Osteoblast (primary cell): ENCODE measurements at regions not wholly inside any gene's neighbourhood (a gene's known extent, or its start where the extent isn't known, plus 50 kb on each side); places are given as distances from the start of the nearest gene placed in this dataset.

Experiments
- DNase-seq: peaks from one replicate; pipeline ENCODE4 v3.0.0; 2011; ENCODE audit warnings: low spot score, mixed read lengths; ENCODE audit not compliant: insufficient read length; ENCODE audit errors: missing footprints
- H2AFZ ChIP-seq: 2 replicates; pipeline ENCODE4 v1.6.0; 2011; ENCODE audit warnings: mild to moderate bottlenecking, low read length
- H3K27ac ChIP-seq: 2 replicates; pipeline ENCODE4 v1.5.1; 2011; ENCODE audit warnings: mild to moderate bottlenecking, low read depth, low read length, moderate library complexity
- H3K27me3 ChIP-seq: 2 replicates; pipeline ENCODE4 v1.6.0; 2012; ENCODE audit warnings: mild to moderate bottlenecking, control low read depth, inconsistent platforms, low read length, moderate library complexity; ENCODE audit not compliant: insufficient read depth
- H3K36me3 ChIP-seq: 2 replicates; pipeline ENCODE4 v1.5.1; 2011; ENCODE audit warnings: mild to moderate bottlenecking, low read length, control low read depth, moderate library complexity; ENCODE audit not compliant: insufficient read depth
- H3K4me1 ChIP-seq: 2 replicates; pipeline ENCODE4 v1.5.1; 2011; ENCODE audit warnings: mild to moderate bottlenecking, low read length, control low read depth, moderate library complexity; ENCODE audit not compliant: insufficient read depth
- H3K4me2 ChIP-seq: 2 replicates; pipeline ENCODE4 v1.6.0; 2011; ENCODE audit warnings: mild to moderate bottlenecking, low read length; ENCODE audit not compliant: insufficient read depth
- H3K4me3 ChIP-seq: fragments of 200-600 bp; sonication (generic); 3 replicates; pipeline ENCODE4 v1.5.1; 2012; ENCODE audit warnings: mild to moderate bottlenecking, low read length, inconsistent platforms; ENCODE audit not compliant: insufficient read depth
- H3K79me2 ChIP-seq: 2 replicates; pipeline ENCODE4 v1.6.0; 2012; ENCODE audit warnings: mild to moderate bottlenecking, low read length, control low read depth, inconsistent platforms; ENCODE audit not compliant: insufficient read depth
- H3K9me3 ChIP-seq: 2 replicates; pipeline ENCODE4 v1.5.1; 2011; ENCODE audit warnings: low read depth, low read length, control low read depth
- H4K20me1 ChIP-seq: 2 replicates; pipeline ENCODE4 v1.6.0; 2012; ENCODE audit warnings: mild to moderate bottlenecking, low read length, control low read depth; ENCODE audit not compliant: insufficient read depth
- TF ChIP-seq, protein P1 (sequence below): IDR thresholded peaks from 2 replicates; pipeline ENCODE4 v1.5.1; 2011; ENCODE audit warnings: mild to moderate bottlenecking, low read depth, low read length, moderate library complexity; ENCODE audit errors: extremely low read depth

GRCh38 chr7:9264395-9264794 lies 831.0 kb downstream of the NXPH1 start:
- no peak overlapping the region for H3K27ac ChIP-seq
- H3K9me3 ChIP-seq, result no peaks in the 10 kb centered on the region
- no peak overlapping the region for H3K4me3 ChIP-seq
- no peak overlapping the region for H3K4me2 ChIP-seq
- no peaks in the 10 kb centered on the region for H3K4me1 ChIP-seq
- H3K27me3 ChIP-seq, result no peaks in the 10 kb centered on the region
- H2AFZ ChIP-seq, result no peak overlapping the region
- no peaks in the 10 kb centered on the region for H4K20me1 ChIP-seq
- DNase-seq, result no peak
- H3K79me2 ChIP-seq, result no peaks in the 10 kb centered on the region
- TF ChIP-seq, protein P1, sequence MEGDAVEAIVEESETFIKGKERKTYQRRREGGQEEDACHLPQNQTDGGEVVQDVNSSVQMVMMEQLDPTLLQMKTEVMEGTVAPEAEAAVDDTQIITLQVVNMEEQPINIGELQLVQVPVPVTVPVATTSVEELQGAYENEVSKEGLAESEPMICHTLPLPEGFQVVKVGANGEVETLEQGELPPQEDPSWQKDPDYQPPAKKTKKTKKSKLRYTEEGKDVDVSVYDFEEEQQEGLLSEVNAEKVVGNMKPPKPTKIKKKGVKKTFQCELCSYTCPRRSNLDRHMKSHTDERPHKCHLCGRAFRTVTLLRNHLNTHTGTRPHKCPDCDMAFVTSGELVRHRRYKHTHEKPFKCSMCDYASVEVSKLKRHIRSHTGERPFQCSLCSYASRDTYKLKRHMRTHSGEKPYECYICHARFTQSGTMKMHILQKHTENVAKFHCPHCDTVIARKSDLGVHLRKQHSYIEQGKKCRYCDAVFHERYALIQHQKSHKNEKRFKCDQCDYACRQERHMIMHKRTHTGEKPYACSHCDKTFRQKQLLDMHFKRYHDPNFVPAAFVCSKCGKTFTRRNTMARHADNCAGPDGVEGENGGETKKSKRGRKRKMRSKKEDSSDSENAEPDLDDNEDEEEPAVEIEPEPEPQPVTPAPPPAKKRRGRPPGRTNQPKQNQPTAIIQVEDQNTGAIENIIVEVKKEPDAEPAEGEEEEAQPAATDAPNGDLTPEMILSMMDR, result no peak
- H3K36me3 ChIP-seq, result no peaks in the 10 kb centered on the region

DNA sequence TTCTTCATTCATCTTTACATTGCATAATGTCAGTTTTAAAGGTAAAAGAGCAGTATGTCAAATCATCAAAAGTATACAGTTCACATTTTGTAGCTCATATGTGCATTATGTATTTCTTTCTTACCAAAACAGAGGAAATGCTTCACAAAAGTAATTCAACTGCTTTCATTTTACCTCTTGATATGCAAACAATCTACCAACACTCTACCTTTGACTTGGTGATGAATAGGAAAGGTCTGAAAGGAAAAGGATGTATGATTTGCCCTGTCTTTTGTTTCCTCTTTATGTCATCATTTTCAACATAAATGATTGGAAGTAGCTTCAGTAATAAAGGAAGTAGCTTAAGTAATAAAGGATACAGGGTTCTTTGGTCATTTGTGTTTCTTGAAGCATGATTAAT lies 846.7 kb downstream of the NXPH1 start:
- Histone ChIP-seq H4K20me1 (no peaks in the 10 kb centered on the region), H3K27ac (no peak overlapping the region), H3K36me3 (no peaks in the 10 kb centered on the region), H3K9me3 (peaks cover 3% of the 10 kb centered on the region), H3K4me3 (no peak overlapping the region), H3K27me3 (no peaks in the 10 kb centered on the region), H2AFZ (no peak overlapping the region), H3K4me1 (no peaks in the 10 kb centered on the region), H3K79me2 (no peaks in the 10 kb centered on the region), H3K4me2 (no peak overlapping the region)
- TF ChIP-seq, protein P1, result no peak
- DNase-seq, result no peak

DNA sequence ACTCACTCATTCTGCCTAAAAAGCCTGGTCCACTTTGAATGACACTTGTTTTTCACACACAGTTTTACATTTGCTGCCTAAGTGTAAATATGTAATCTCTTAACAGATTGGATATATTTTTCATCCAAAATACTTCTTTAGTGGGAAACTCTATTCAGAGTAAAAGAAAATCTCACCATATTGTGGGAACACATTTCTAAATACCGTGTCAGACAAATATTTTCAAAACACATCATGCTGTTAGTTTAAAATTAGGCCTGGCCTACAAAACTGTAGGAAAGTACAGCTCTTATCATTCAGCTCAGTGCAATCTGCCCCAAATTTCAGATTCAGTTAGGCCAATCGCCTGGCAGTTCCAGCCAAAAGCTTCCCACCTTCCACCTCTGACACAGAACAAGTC lies 849.8 kb downstream of the NXPH1 start:
- Histone ChIP-seq H3K9me3 (peaks cover 3% of the 10 kb centered on the region), H3K4me3 (no peak overlapping the region), H2AFZ (no peak overlapping the region), H3K27me3 (no peaks in the 10 kb centered on the region), H3K4me1 (no peaks in the 10 kb centered on the region), H4K20me1 (no peaks in the 10 kb centered on the region), H3K27ac (no peak overlapping the region), H3K79me2 (no peaks in the 10 kb centered on the region), H3K4me2 (no peak overlapping the region), H3K36me3 (no peaks in the 10 kb centered on the region)
- TF ChIP-seq, protein P1, result no peak
- DNase-seq, result no peak

DNA sequence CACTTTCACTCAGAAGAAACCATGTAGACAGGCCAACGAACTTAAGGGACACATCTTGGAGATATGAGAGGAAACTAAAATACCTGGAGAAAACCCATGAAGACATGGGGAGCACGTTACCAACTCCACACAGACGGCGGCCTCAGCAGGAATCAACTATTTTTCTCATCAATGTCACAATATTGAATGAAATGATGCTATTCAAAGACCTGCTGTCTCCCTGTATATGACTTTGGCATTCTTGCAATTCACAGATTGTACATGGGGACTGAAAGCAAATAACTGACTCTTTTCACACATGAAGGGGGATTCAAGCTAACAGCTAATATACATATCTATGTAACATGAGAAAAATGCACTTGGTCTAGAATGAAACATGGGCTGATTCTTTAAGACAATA lies 869.0 kb downstream of the NXPH1 start:
- no peaks in the 10 kb centered on the region for H3K4me1 ChIP-seq
- no peaks in the 10 kb centered on the region for H3K27me3 ChIP-seq
- H3K27ac ChIP-seq, result no peak overlapping the region
- H4K20me1 ChIP-seq, result no peaks in the 10 kb centered on the region
- H3K9me3 ChIP-seq, result no peaks in the 10 kb centered on the region
- H2AFZ ChIP-seq, result no peak overlapping the region
- no peaks in the 10 kb centered on the region for H3K79me2 ChIP-seq
- H3K36me3 ChIP-seq, result no peaks in the 10 kb centered on the region
- TF ChIP-seq, protein P1, result no peak
- H3K4me3 ChIP-seq, result no peak overlapping the region
- DNase-seq, result no peak
- H3K4me2 ChIP-seq, result no peak overlapping the region
